ENCODE measurements at regions not wholly inside any gene's neighbourhood (a gene's known extent, or its start where the extent isn't known, plus 50 kb on each side); places are given as distances from the start of the nearest gene placed in this dataset.

DNA sequence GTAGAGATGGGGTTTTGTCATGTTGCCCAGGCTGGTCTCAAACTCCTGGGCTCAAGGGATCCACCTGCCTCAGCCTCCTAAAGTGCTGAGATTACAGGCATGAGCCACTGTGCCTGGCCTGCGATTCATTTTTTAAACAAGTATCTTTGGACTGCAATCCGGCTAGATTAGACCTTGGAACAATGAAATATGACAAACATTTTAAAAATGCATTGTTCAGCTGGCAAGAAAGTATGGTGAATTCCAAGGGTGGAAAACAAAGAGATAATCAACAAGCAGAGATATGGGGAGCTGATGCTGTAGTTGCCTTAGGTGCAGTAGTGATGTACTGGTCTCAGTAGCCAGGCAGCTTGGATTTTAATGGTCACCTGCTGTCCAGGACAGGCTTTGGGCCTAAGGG lies 95.8 kb upstream of the GOLGA8J start:
- Histone ChIP-seq H3K4ac (replicated peaks; ENCODE audit: insufficient read length, low read depth, low read length) (no peak overlapping the region), H2BK120ac (replicated peaks; ENCODE audit: low read depth, low read length) (no peak overlapping the region), H3K79me1 (ENCODE audit: low read depth, low read length) (no peaks in the 10 kb centered on the region), H3K36me3 (ENCODE audit: control insufficient read depth in 2 of 4, insufficient read depth in 4 of 4, low read length in 3 of 4) (no peaks in the 10 kb centered on the region), H2BK12ac (ENCODE audit: low read depth, low read length) (no peak overlapping the region), H4K5ac (ENCODE audit: insufficient read length, low read depth, low read length) (no peak overlapping the region), H3K9ac (replicated peaks in 1 of 4; ENCODE audit: extremely low read depth in 1 of 4, low read depth in 3 of 4, low read length in 3 of 4) (no peak overlapping the region), H3K23me2 (ENCODE audit: low read depth, low read length) (no peaks in the 10 kb centered on the region), H3K4me3 (ENCODE audit: extremely low read depth in 1 of 4, insufficient read depth in 2 of 4, low read depth in 3 of 4, low read length in 4 of 4) (no peak overlapping the region), H4K91ac (replicated peaks; ENCODE audit: insufficient read length, low read length) (no peak overlapping the region), H3K9me3 (ENCODE audit: insufficient read depth in 2 of 2, low read depth in 1 of 2, low read length in 1 of 2) (no peaks in the 10 kb centered on the region), H2AK5ac (ENCODE audit: low read depth, low read length) (no peak overlapping the region), H3K14ac (ENCODE audit: insufficient read length) (no peak overlapping the region), H4K20me1 (replicated peaks in 1 of 2; ENCODE audit: control insufficient read depth in 1 of 2, insufficient read depth in 2 of 2, low read length in 2 of 2) (no peaks in the 10 kb centered on the region), H2BK5ac (ENCODE audit: low read depth, low read length) (no peak overlapping the region), H3K79me2 (ENCODE audit: control insufficient read depth in 1 of 2, insufficient read depth in 2 of 2, low read length in 2 of 2) (no peaks in the 10 kb centered on the region), H3K56ac (replicated peaks; ENCODE audit: insufficient read length, low read depth, low read length) (no peak overlapping the region), H4K8ac (ENCODE audit: extremely low read depth, insufficient read depth, low read length) (no peak overlapping the region), H2AFZ (ENCODE audit: low read length) (no peak overlapping the region), H3K27me3 (replicated peaks in 1 of 4; ENCODE audit: control insufficient read depth in 3 of 4, extremely low read depth in 1 of 4, insufficient read depth in 3 of 4, low read length in 3 of 4) (no peaks in the 10 kb centered on the region), H3K23ac (ENCODE audit: insufficient read length) (no peak overlapping the region), H3K4me1 (replicated peaks in 1 of 4; ENCODE audit: control insufficient read depth in 3 of 4, insufficient read depth in 4 of 4, low read length in 3 of 4) (peaks cover 2 to 10% (median 5%) of the 10 kb centered on the region in 4 experiments; a peak in 6 of 7 replicates), H3K18ac (ENCODE audit: extremely low read depth, low read length) (no peak overlapping the region), H2BK20ac (ENCODE audit: low read length) (no peak overlapping the region), H3K27ac (ENCODE audit: low read depth, low read length) (no peak overlapping the region), H2BK15ac (ENCODE audit: low read length) (no peak overlapping the region), H3K4me2 (ENCODE audit: insufficient read depth in 1 of 2, low read depth in 2 of 2, low read length in 2 of 2) (no peak overlapping the region)
- WGBS, 2 experiments (ENCODE audit: extremely low coverage in 1 of 2, insufficient coverage in 1 of 2, insufficient read length in 1 of 2, insufficient replicate concordance in 2 of 2, low coverage in 1 of 2, low lambda C conversion rate in 2 of 2, missing lambda C conversion rate in 1 of 2) = 93% methylated on average over 2 of the region's 2 CpGs; no CpG with 5 or more reads in 1 of the 2 experiments
- ChIA-PET CTCF (ENCODE audit: partially characterized antibody) (interaction anchor here (2.2 kb wide), 2 partner anchors 11 to 45 kb away, joined by 5 to 6 read pairs; no protein-coding TSS in a partner anchor), POLR2A (ENCODE audit: partially characterized antibody) (interaction anchor here (1.2 kb wide), 1 partner anchor 237 kb away, joined by 3 read pairs; no protein-coding TSS in a partner anchor)
- no peak for FAIRE-seq
- no peak for DNase-seq (ENCODE audit: low read depth in 1 of 2, low spot score in 2 of 2)
- no peak for TF ChIP-seq POLR2AphosphoS5 (IDR thresholded peaks at IDR 0.05; ENCODE audit: low read depth, low read length)
- no peak for TF ChIP-seq CREB1 (IDR thresholded peaks at IDR 0.05)
- TF ChIP-seq TAF1 (IDR thresholded peaks at IDR 0.05; ENCODE audit: low read depth, low read length) = no peak
- TF ChIP-seq EGR1 (IDR thresholded peaks at IDR 0.05; ENCODE audit: borderline replicate concordance, low read depth, low read length) = no peak
- no peak for TF ChIP-seq NANOG (IDR thresholded peaks at IDR 0.05; ENCODE audit: insufficient read depth, low read depth, low read length, poor library complexity, severe bottlenecking)
- TF ChIP-seq, protein P1, sequence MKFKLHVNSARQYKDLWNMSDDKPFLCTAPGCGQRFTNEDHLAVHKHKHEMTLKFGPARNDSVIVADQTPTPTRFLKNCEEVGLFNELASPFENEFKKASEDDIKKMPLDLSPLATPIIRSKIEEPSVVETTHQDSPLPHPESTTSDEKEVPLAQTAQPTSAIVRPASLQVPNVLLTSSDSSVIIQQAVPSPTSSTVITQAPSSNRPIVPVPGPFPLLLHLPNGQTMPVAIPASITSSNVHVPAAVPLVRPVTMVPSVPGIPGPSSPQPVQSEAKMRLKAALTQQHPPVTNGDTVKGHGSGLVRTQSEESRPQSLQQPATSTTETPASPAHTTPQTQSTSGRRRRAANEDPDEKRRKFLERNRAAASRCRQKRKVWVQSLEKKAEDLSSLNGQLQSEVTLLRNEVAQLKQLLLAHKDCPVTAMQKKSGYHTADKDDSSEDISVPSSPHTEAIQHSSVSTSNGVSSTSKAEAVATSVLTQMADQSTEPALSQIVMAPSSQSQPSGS (IDR thresholded peaks at IDR 0.05; ENCODE audit: low read length) = no peak
- no peak for TF ChIP-seq NRF1 (IDR thresholded peaks at IDR 0.05; ENCODE audit: low read depth, low read length)
